NCI-H524 (cell line): ENCODE measurements at regions not wholly inside any gene's neighbourhood (a gene's known extent, or its start where the extent isn't known, plus 50 kb on each side); places are given as distances from the start of the nearest gene placed in this dataset.

Experiments used
- DNase-seq, 2 experiments: peaks; one replicate each; lab custom pipeline; 2025; lab: John Stamatoyannopoulos, UW

DNA sequence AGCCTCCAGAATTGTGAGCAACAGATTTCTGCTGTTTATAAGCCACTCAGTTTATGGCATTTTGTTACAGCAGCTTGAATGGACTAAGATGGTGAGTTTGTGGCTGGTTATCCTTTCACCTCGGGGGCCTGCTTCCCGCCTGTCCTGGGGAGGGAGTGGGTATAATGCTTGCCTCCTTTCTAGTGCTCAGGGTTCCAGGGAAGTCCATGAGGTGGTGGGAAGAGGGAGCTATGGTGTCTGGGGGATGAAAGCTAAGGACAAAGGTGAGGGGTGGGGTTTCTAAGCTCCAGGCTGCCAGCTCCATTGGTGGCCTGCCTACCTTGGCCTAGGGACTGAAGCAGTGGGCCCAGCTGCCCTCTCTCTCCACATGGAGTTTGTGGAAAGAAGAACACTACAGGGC lies 50.2 kb upstream of the SDK2 start:
- no peak for DNase-seq

DNA sequence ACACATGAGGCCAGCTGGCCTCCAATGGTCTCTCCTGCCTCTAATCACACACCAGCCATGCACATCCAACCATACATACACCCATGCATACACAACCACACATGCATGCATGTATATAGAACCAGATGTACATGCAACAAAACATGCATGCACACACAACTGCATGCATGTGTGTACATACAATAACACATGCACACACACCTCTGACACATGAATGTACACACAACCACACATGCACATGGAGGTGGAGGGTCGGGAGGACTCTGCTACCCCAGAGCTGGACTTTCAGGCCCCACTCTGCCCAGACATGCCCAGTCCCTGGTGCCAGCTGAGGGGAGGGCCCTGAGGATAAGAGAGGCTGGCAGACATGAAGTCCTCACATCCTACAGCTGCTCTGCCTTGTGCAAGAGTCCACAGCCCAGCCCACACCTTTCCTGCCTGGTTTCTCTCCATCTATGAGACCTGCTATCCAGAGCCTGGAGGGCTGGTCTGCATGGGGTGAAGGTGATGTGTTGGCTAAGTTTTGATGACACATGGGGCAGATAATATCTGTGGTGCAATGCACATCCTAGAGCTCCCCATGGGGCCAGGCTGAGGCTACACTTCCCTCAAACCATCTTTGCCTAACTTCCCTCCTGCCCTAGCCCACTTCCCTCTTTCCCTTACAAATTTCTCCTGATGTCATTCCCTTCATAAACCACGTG lies 50.9 kb upstream of the SDK2 start:
- no peak for DNase-seq

DNA sequence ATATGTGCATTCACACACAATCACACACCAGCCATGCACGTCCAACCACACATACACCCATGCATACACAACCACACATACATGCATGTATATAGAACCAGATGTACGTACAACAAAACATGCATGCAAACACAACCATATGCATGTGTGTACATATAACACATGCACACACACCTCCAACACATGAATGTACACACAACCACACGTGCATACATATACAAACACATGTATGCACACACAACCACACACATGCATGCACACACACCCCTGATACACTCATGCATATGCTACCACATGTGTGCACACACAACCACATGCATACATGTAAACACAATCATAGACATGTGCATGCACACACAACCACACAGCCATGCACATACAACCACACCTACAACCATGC lies 52.0 kb upstream of the SDK2 start:
- DNase-seq = no peak

DNA sequence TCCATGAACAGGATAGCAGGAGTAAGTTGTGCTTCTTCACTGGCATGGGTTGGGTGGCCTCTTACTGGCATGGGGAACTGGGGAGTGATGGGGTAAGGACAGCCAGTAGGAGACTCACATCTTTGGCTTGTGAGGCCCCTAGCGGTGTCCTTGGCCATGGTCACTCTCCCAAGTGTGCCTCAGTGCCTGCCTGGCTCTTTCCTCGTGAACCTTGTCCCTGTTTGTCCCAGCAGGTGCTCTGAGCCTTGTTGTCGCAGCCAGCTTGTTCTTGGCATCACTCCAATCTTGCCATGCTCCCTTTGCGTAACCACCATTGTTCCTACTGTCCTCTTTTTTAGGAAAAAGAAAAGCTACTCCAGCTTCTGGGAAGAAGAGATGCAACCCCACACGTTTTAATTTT lies 53.6 kb upstream of the SDK2 start:
- no peak for DNase-seq

DNA sequence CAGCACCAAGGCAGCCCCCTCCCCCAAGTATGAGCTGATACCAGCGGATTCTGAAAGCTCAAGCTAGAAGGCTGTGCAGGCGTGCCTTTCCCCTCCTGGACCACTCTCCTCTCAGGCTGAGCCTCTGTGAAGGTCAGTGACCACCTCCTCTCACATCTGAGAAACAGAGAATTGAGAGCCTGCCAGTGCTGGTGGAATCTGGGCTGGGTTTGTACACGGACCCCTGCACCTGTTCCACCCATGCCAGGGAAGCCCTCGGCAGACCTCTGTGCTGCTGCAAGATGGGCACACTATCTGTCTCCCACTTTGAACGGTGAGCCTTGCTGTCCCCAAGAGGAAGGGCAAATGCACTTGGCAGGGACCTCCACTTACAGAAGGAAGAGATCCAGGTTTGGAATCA lies 54.7 kb upstream of the SDK2 start:
- DNase-seq = no peak

DNA sequence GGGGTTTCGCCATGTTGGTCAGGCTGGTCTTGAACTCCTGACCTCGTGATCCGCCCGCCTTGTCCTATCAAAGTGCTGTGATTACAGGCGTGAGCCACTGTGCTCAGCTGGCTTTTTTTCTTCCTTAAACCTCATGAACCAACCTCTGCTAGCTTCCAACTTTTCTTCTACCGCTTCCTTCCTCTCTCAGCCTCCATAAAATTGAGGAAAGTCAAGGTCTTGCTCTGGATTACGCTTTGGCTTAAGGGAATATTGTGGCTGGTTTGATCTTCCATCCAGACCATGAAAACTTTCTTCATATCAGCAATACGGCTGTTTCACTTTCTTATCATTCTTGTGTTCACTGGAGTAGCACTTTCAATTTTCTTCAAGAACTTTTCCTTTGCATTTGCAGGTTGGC lies 57.5 kb upstream of the SDK2 start:
- no peak for DNase-seq

DNA sequence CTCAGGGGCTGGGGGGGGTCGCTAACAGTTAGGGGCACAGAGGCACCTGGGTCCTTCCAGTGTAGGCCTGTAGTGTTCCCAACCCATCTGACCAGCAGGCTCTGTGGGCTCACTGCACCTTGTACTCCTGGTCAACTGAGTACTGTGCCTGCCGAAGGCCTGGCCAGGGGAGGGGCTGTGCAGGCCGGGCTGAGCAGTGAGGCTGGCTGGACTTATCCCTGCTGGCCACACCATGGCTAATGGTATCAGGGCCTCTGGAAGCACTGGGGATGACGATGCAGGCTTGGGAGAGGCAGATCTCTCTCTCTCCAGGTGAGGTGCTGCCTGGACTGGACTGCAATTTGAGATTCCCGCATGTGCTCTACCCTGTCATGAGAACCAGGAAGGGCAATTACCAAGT lies 58.9 kb upstream of the SDK2 start:
- no peak for DNase-seq

DNA sequence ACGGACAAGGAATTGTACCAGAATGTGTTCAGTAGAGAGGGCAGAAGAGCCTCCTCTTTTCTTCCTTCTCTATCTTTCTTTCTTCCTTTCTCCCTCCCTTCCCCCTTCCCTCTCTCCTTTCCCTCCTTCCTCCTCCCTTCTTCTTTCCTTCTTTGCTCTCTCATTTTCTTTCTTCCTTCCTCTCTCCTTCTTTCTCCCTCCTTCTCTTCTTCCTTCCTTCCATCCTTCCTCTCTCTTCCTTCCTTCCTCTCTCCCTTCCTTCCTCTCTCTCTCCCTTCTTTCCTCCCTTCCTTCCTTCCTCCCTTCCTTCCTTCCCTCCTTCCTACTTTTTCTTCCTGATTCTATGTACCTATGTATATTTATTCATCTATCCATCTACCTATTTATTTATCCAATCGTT lies 59.7 kb upstream of the SDK2 start:
- no peak for DNase-seq

DNA sequence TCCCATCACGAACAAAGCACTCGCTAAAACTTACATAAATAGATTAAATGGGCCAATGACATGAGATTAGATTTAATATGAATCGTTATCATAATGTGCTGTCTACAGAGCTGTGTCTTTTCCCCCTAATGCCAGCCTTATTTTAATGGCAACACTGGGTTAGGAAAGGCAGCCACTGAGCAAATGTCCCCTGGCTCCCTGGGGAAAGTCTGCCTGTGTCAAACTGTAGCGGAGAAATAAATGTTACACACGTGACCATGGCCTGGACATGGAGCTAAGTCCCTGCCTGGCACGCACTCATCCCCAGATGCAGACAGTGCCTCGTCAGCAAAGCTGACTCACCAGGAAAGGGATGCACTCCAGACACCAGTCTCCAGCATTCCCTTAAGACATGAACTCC lies 61.3 kb upstream of the SDK2 start:
- DNase-seq = peak in 1 of 2 experiments; percentile 34

DNA sequence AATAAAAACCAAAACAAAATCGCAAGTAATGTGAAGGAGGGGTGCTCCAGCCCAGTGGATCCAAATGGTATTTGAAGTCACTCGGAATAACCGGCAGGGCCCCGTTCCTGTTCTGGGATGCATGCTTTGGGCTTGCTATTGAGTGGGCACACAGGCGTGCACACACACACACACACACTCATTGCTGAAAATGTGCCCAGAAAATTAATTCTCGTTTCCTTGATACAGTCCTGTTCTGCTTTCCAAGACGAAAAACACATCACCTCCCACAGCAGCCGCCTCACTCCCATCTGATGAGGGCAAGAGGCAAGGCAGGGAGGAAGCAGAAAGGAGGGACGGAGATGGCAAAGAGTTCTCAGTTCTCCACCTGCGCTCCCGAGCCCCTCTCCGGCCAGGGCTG lies 62.2 kb upstream of the SDK2 start:
- no peak for DNase-seq

DNA sequence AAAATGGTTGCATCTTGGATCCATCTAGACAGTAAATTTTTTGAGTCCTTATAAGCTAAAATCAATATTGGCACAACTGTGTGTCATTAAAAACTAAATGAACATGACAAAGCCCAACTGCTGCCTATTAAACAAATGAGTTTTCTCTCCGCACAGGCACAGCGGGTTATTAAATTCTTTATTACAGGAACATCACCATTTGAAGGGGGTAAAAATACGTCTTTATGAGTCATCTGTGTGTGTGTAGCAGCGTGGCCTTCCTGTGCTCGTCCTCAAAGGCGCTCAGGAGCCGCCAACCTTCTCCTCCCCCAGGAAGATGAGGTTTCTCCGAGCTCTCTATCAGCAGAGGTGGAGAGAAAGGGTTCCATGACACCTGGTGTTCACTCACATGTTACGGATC lies 62.6 kb upstream of the SDK2 start:
- DNase-seq = no peak

DNA sequence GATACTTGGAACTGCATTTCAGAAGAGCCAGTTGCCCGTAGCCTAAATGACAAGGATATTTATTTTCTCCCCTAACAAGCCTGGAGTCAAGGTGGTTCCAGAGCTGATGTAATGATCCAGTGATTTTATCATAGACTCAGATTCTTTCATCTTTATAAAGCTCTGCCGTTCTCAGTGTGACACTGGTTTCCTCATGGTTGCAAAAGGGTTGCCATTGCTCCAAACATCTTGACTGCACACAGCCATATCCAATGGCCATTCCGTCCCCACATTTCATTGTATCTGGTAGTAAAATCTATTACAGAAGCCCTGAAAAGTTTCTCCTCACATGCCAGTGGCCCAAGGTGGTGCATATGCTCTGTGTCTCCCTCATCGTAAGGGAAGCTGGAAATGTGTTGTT lies 63.1 kb upstream of the SDK2 start:
- no peak for DNase-seq

DNA sequence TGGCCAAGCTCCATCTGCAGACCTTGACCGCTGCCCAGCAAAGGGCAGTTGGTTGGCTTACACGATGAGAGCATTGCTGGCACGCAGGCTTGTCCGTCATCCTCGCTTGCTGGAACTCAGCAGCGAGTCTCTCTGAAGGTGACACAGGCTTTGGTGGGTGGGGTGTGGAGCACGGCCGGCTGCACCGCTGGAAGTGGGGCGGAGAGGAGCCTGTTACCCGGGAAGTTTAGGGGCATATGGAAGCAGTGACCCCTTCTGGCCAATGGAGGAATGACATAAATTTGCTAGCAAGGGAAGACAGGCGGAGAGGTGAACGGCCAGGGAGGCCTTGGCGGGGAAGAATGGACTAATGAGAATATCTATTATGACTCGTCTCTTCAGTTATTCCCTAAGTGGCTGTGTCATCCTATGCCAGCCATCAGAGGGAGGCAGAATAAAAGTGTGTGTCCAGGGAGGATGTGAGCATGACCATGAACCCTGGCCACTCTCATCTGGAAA lies 65.9 kb upstream of the SDK2 start:
- DNase-seq = peak; percentile 70 to 82

DNA sequence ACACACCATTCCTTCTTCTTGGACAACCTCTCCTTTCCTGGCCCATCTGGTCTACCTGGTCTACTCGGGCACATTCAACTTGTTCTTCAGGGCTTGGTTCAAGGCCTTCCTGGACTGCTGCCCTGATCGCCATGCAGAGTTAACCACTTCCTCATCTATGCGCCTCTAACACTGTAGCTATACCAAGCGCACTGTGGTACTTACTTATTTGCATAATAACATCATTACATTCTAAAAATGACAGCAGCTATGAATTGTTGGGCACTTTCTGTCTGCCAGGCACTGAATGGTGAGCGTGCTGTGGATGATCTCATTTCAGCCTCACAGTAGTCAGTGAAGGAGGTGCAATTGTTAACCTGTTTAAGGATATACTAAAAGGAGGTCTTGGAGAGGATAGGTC lies 66.9 kb upstream of the SDK2 start:
- no peak for DNase-seq

DNA sequence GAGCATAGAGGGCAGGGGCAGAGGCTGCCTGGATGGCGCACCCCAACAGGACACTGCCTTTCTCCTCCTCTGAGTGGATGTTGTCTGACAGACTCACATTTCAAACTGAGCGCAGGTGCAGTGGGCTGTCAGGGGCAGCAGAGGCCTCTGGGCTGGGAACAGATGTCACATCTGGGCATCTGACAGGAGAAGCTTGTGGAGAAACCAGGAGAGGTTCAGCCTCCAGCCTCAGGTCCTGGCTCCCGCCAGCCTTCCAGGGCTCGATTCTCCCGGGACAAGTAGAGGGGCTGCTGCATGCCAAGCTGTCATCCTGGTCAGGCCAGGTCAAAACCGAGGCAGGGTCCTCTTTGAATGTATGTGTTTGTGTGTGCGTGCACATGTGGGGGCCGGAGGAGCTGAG lies 67.7 kb upstream of the SDK2 start:
- DNase-seq = peak in 1 of 2 experiments; percentile 47

DNA sequence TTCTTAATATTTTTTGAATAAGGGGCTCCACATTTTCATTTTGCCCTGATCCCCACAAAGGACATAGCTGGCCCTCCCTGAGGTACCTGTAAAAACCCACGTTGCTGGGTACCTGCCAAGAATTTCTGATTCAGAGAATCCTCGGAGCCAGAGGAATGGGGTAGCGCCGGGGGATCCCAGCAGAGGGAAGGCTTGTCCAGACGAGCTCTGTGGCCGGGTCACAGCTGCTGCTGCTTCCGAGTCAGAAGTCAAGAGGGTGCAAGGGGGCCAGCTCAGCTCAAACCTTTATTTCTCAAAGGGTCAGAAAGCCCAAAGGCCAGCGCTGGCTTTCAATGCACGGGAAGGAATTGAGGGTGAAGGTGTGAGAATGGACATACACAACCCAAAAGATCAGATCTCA lies 68.9 kb upstream of the SDK2 start:
- no peak for DNase-seq

DNA sequence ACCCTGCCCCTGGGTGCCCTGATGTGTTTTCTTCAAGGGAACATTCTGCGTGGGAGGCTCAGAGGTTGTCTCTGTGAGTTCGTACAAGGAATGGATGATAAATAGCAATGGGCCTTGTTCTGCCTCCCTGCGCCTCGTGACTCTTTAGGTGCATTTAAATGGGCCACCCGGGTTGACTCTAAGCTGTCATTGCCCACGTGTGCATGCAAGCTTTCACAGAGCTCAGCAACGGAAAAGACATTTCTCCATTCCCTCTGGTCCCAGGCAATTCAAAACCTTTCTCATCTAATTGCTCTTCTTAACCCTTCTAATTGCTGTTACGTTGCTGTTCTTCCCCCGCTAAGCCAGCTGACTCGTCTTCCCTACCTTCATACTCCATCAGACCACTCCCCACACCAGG lies 71.5 kb upstream of the SDK2 start:
- no peak for DNase-seq

DNA sequence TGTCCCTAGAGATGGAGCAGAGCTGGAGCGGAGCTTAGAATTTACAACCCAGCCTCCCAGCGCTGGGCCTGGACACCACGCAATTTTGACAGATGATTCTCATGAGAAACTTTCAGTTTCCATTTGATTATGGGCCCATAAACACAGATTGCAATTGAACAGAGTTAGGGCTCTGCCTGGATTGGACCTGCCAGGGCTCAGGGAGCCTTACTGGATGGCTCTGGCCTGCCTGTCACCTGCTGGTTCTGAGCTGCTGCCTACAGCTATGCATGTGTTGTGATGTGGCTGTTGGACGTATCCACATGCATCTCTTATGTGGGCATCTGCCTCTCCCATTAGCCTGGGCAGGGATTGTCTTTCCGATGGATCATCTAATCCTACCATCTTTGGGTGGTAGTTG lies 73.4 kb upstream of the SDK2 start:
- DNase-seq = no peak

DNA sequence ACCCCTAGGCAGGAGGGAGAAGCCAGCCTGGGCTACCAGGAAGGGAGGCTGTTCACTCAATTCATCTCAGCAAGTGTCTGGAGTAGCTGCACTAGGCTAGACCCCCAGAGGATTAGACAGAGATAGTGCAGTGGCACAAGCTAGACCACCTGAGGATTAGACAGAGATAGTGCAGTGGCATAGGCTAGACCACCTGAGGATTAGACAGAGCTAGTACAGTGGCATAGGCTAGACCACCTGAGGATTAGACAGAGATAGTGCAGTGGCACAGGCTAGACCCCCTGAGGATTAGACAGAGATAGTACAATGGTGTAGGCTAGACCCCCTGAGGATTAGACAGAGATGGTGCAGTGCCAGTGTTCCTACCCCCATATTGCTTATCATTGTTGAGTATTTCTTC lies 74.1 kb upstream of the SDK2 start:
- DNase-seq = no peak

DNA sequence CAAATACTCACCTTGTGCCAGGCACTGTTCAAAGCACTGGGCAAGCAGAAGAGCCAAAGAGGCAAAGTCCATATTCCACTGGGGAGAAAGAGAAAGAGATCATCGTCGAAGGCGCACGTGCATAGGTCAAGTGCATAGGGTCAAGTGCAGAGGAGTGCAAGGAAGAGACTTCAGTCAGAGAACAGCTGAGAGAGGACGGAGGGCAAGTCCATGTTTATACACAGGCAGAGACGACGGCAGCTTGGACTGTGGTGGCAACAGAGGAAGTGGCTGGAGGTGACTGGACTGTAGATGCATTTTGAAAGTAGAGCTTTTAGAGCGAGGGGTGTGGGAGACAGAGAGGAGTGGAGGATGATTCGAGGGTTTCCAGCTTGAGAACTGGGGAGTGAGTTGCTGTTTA lies 74.7 kb upstream of the SDK2 start:
- DNase-seq = no peak

DNA sequence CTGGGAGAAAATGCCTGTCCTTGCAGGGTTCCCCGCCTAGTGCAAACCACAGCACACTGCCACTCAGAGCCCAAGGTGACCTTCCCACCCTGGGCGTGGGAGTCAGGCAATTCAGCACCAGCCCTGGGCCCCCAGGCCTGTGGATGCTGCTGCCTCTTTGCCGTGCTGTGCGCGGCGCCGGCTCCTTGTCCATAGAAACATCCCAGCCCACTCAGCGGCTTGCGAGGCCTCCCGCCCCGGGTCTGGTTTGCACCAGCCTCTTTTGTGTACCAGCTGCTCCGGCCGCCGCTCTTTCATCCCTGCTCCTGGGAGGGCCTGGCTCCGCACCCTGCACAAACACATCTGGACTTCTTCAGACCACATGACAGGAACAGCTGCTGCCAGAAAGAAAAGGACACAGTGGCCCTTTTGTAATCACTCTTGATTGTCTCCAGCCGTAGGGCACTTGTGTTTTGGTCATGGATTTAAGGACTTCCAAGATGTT lies 75.4 kb upstream of the SDK2 start:
- DNase-seq = peak; percentile 82 to 98

DNA sequence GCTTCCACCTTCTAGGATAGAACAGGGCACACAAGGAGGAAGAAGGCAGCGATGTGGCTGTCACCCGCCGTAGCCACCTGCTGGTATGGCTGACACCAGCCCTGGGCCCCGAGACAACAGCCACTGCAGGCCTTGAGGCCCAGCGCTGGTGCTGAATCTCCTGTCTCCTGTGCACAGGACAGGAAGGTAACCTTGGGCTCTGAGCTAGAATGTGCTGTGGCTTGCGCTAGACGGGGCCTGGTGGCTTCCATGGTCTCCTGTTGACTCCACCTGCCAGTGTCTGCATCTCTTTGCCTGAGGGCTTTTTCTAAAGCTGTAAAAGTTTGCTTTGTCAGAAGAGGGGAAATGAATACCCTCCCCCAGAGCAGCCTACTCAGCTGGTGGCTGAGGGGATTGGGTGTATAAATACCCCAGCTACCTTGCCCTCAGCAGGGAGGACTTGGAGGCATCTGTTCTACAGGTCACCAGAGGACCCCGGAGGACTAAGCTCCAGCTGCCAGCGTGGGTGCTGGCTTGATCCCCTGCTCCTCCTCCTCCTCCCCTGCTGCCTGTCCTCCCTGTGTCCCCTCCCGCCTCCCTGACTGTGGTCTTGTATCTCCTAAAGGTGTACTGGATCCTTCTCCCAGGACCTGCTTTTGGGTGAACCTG lies 76.1 kb upstream of the SDK2 start:
- peak in 1 of 2 experiments; percentile 47 for DNase-seq

DNA sequence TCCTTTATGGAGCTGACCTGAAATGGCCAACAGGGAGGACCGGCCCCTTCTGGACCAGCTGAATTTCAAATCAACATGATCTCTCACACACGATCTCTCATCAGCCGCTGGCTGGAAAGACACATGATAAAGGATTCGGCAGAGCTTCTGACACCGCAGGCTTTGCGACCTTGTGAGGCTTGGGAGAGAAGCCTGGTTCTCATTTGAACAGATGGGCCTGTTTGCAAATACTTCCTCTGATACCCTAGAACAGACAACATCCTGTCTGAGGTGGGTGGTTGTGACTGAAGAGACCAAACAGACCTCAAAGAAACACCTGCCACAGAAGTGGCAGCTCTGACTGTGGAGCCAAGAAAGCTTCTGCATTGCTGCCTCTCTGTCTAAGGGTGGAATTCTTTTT lies 77.9 kb upstream of the SDK2 start:
- peak; percentile 35 to 93 for DNase-seq

DNA sequence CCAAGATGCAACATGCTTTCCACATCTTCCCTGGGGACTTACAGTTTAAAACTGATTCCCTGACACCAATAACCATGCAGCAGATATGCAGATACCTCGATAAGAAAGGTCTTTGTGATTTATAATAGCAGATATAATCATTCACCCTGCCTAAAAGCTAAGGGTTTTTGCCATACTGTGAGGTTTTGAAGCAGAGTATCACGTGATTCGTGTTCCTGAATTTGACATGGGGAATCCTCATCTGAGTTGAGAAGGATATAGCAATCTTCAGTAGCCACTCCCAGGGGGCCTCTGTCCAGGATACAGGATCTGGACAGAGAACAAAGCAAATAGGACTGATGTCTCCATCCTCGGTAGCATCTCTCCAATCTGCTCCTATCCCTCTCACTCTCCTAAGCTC lies 79.1 kb upstream of the SDK2 start:
- DNase-seq = no peak
